ENCODE measurements at regions not wholly inside any gene's neighbourhood (a gene's known extent, or its start where the extent isn't known, plus 50 kb on each side); places are given as distances from the start of the nearest gene placed in this dataset.
"Not testable (repeated sequence)": the region's sequence is repeated elsewhere in the genome, so short reads cannot be mapped to it uniquely, and the experiment has no call there.

- TF ChIP-seq CTCF (conservative IDR thresholded peaks at IDR 0.05), result no peak
- no peak for TF ChIP-seq EZH2 (IDR thresholded peaks at IDR 0.05; ENCODE audit: low read depth)
- CTCF ChIA-PET, result no interaction called here
- BruUV-seq (replicated peaks), result no TSS peak
- no peaks in the 10 kb centered on the region for H3K4me1 ChIP-seq (replicated peaks; ENCODE audit: insufficient read depth)
- H3F3A ChIP-seq (ENCODE audit: insufficient read depth, low read depth), result no peaks in the 10 kb centered on the region
- intact Hi-C loops (cut with micrococcal nuclease; ENCODE audit: unreplicated experiment), result no loop called here
- H3K27me3 ChIP-seq (ENCODE audit: insufficient read depth, low read depth), result peaks cover 8% of the 10 kb centered on the region
- H3K4me2 ChIP-seq, result no peak overlapping the region
- no peak overlapping the region for H3K27ac ChIP-seq
- H3K36me3 ChIP-seq (ENCODE audit: low read depth), result no peaks in the 10 kb centered on the region
- H4K20me1 ChIP-seq (ENCODE audit: insufficient read depth), result no peaks in the 10 kb centered on the region; the same call in 1 of the 2 replicates
- H3K4me3 ChIP-seq, result no peak overlapping the region
- POLR2A ChIA-PET (ENCODE audit: unreplicated experiment), result interaction anchor here (0.6 kb wide), 1 partner anchor 1166 kb away, joined by 3 read pairs; no protein-coding TSS in a partner anchor
- H3K9me3 ChIP-seq (ENCODE audit: insufficient read depth, low read depth), result no peaks in the 10 kb centered on the region
- no peak overlapping the region for H2AFZ ChIP-seq
- DNase-seq, result no peak
- no peaks in the 10 kb centered on the region for H3K79me2 ChIP-seq (ENCODE audit: low read depth)
- no peaks in the 10 kb centered on the region for H3K9me2 ChIP-seq (ENCODE audit: insufficient read depth)
Measured at GRCh38 chr3:134729649-134730048, 65.4 kb upstream of the EPHB1 start.

GRCh38 chr3:134737516-134737915 lies 57.5 kb upstream of the EPHB1 start:
- Histone ChIP-seq H3K9me3 (ENCODE audit: insufficient read depth, low read depth) (no peaks in the 10 kb centered on the region), H3K4me1 (replicated peaks; ENCODE audit: insufficient read depth) (no peaks in the 10 kb centered on the region), H3K79me2 (ENCODE audit: low read depth) (no peaks in the 10 kb centered on the region), H3K27ac (no peak overlapping the region), H3K4me2 (no peak overlapping the region), H3K4me3 (no peak overlapping the region), H2AFZ (no peak overlapping the region), H4K20me1 (ENCODE audit: insufficient read depth) (no peaks in the 10 kb centered on the region), H3K36me3 (ENCODE audit: low read depth) (no peaks in the 10 kb centered on the region), H3K9me2 (ENCODE audit: insufficient read depth) (no peaks in the 10 kb centered on the region), H3F3A (ENCODE audit: insufficient read depth, low read depth) (no peaks in the 10 kb centered on the region), H3K27me3 (ENCODE audit: insufficient read depth, low read depth) (peaks cover 39% of the 10 kb centered on the region)
- intact Hi-C loops (cut with micrococcal nuclease; ENCODE audit: unreplicated experiment), result no loop called here
- no TSS peak for BruUV-seq (replicated peaks)
- POLR2A ChIA-PET (ENCODE audit: unreplicated experiment), result no interaction called here
- CTCF ChIA-PET, result no interaction called here
- TF ChIP-seq CTCF (conservative IDR thresholded peaks at IDR 0.05), result no peak
- TF ChIP-seq EZH2 (IDR thresholded peaks at IDR 0.05; ENCODE audit: low read depth), result no peak
- DNase-seq, result no peak

GRCh38 chr3:134740077-134740476 lies 55.0 kb upstream of the EPHB1 start:
- H3K79me2 ChIP-seq (ENCODE audit: low read depth); H3K4me1 ChIP-seq (replicated peaks; ENCODE audit: insufficient read depth); H3K4me2 ChIP-seq; H3K27ac ChIP-seq; H4K20me1 ChIP-seq (ENCODE audit: insufficient read depth); BruUV-seq (replicated peaks); H3K9me3 ChIP-seq (ENCODE audit: insufficient read depth, low read depth); H2AFZ ChIP-seq; intact Hi-C loops (cut with micrococcal nuclease; ENCODE audit: unreplicated experiment); H3F3A ChIP-seq (ENCODE audit: insufficient read depth, low read depth); H3K36me3 ChIP-seq (ENCODE audit: low read depth); H3K9me2 ChIP-seq (ENCODE audit: insufficient read depth); POLR2A ChIA-PET (ENCODE audit: unreplicated experiment); DNase-seq; H3K4me3 ChIP-seq; CTCF ChIA-PET: not testable (repeated sequence)
- H3K27me3 ChIP-seq (ENCODE audit: insufficient read depth, low read depth), result peaks cover 27% of the 10 kb centered on the region

GRCh38 chr3:134742202-134742601 lies 52.9 kb upstream of the EPHB1 start:
- no peaks in the 10 kb centered on the region for H3K9me2 ChIP-seq (ENCODE audit: insufficient read depth)
- TF ChIP-seq CTCF (conservative IDR thresholded peaks at IDR 0.05) (no peak), EZH2 (IDR thresholded peaks at IDR 0.05; ENCODE audit: low read depth) (no peak)
- CTCF ChIA-PET, result no interaction called here

More at GRCh38 chr3:134742202-134742601, 52.9 kb upstream of the EPHB1 start:
- H3K36me3 ChIP-seq (ENCODE audit: low read depth), result no peaks in the 10 kb centered on the region
- no peak overlapping the region for H3K27ac ChIP-seq
- no peaks in the 10 kb centered on the region for H3K79me2 ChIP-seq (ENCODE audit: low read depth)
- POLR2A ChIA-PET (ENCODE audit: unreplicated experiment), result no interaction called here
- no peak for DNase-seq
- H3K4me1 ChIP-seq (replicated peaks; ENCODE audit: insufficient read depth), result no peaks in the 10 kb centered on the region
- H3K27me3 ChIP-seq (ENCODE audit: insufficient read depth, low read depth), result peaks cover 17% of the 10 kb centered on the region; the same call in 1 of the 2 replicates
- H3F3A ChIP-seq (ENCODE audit: insufficient read depth, low read depth), result no peaks in the 10 kb centered on the region
- no peaks in the 10 kb centered on the region for H4K20me1 ChIP-seq (ENCODE audit: insufficient read depth)
- H3K4me2 ChIP-seq, result no peak overlapping the region
- no peak overlapping the region for H3K4me3 ChIP-seq
- intact Hi-C loops (cut with micrococcal nuclease; ENCODE audit: unreplicated experiment), result no loop called here
- no peaks in the 10 kb centered on the region for H3K9me3 ChIP-seq (ENCODE audit: insufficient read depth, low read depth)
- H2AFZ ChIP-seq, result no peak overlapping the region
- no TSS peak for BruUV-seq (replicated peaks)
